ENCODE measurements at regions not wholly inside any gene's neighbourhood (a gene's known extent, or its start where the extent isn't known, plus 50 kb on each side); places are given as distances from the start of the nearest gene placed in this dataset.

DNA sequence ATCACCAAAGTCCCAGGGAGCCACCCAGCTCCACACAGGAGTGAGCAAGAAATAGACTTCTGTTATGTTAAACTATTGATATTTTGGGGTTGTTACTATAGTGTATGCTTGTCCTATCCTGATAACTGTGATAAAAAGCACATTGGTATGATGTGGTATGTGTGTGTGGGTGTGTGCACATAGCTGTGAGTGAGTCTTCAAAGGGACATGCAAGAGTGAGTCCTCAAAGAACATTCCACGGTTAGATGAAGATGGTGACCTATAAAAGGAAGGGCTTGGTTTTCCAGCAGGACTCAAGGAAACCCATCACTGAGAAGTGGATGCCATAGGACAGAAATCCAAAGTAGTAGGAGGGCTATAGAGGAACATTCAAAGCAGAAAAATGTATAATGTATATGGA is 342.9 kb downstream of the TSN start:
- TF ChIP-seq ZNF23 (CRISPR knock-in tag; IDR thresholded peaks at IDR 0.05) (no peak), SMAD1 (IDR thresholded peaks at IDR 0.05; ENCODE audit: low read depth, low read length, partially characterized antibody) (no peak), KDM5B (IDR thresholded peaks at IDR 0.05; ENCODE audit: insufficient replicate concordance, low read depth, low read length) (no peak), MEF2D (tag; conservative IDR thresholded peaks at IDR 0.05; ENCODE audit: low read depth) (no peak), CBX2 (IDR thresholded peaks at IDR 0.05; ENCODE audit: insufficient read depth, low read length, poor library complexity, severe bottlenecking) (no peak), NFIC (IDR thresholded peaks at IDR 0.05) (no peak)
- TF ChIP-seq, protein P1, sequence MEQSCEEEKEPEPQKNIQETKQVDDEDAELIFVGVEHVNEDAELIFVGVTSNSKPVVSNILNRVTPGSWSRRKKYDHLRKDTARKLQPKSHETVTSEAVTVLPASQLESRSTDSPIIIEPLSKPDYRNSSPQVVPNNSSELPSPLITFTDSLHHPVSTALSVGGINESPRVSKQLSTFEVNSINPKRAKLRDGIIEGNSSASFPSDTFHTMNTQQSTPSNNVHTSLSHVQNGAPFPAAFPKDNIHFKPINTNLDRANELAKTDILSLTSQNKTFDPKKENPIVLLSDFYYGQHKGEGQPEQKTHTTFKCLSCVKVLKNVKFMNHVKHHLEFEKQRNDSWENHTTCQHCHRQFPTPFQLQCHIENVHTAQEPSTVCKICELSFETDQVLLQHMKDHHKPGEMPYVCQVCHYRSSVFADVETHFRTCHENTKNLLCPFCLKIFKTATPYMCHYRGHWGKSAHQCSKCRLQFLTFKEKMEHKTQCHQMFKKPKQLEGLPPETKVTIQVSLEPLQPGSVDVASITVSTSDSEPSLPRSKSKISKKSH (CRISPR knock-in tag; IDR thresholded peaks at IDR 0.05) = no peak
- TF ChIP-seq, protein P2, sequence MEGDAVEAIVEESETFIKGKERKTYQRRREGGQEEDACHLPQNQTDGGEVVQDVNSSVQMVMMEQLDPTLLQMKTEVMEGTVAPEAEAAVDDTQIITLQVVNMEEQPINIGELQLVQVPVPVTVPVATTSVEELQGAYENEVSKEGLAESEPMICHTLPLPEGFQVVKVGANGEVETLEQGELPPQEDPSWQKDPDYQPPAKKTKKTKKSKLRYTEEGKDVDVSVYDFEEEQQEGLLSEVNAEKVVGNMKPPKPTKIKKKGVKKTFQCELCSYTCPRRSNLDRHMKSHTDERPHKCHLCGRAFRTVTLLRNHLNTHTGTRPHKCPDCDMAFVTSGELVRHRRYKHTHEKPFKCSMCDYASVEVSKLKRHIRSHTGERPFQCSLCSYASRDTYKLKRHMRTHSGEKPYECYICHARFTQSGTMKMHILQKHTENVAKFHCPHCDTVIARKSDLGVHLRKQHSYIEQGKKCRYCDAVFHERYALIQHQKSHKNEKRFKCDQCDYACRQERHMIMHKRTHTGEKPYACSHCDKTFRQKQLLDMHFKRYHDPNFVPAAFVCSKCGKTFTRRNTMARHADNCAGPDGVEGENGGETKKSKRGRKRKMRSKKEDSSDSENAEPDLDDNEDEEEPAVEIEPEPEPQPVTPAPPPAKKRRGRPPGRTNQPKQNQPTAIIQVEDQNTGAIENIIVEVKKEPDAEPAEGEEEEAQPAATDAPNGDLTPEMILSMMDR (IDR thresholded peaks at IDR 0.05 in 2 of 3, conservative IDR thresholded peaks at IDR 0.05 in 1 of 3; ENCODE audit: insufficient read depth in 2 of 3, low read depth in 1 of 3, low read length in 3 of 3) = no peak
- TF ChIP-seq, protein P3, sequence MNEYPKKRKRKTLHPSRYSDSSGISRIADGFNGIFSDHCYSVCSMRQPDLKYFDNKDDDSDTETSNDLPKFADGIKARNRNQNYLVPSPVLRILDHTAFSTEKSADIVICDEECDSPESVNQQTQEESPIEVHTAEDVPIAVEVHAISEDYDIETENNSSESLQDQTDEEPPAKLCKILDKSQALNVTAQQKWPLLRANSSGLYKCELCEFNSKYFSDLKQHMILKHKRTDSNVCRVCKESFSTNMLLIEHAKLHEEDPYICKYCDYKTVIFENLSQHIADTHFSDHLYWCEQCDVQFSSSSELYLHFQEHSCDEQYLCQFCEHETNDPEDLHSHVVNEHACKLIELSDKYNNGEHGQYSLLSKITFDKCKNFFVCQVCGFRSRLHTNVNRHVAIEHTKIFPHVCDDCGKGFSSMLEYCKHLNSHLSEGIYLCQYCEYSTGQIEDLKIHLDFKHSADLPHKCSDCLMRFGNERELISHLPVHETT (CRISPR knock-in tag; conservative IDR thresholded peaks at IDR 0.05 in 1 of 2, IDR thresholded peaks at IDR 0.05 in 1 of 2) = no peak
